WTC11 (cell line): ENCODE measurements at regions not wholly inside any gene's neighbourhood (a gene's known extent, or its start where the extent isn't known, plus 50 kb on each side); places are given as distances from the start of the nearest gene placed in this dataset.

Experiments used
- CREB1 ChIP-seq: sonication (generic); formaldehyde crosslinking; IDR thresholded peaks from 2 replicates; pipeline ENCODE4 v1.8.0; 2023; ENCODE audit warnings: mild to moderate bottlenecking, missing genetic modification reagents
- ETV6 ChIP-seq: sonication (generic); formaldehyde crosslinking; IDR thresholded peaks from 2 replicates; pipeline ENCODE4 v1.8.1; 2022; ENCODE audit warnings: mild to moderate bottlenecking, missing genetic modification reagents
- FOXJ3 ChIP-seq: sonication (generic); formaldehyde crosslinking; IDR thresholded peaks from 2 replicates; pipeline ENCODE4 v1.9.0; 2021; ENCODE audit warnings: missing genetic modification reagents, mild to moderate bottlenecking, borderline replicate concordance
- GRHL2 ChIP-seq: fragments of 250-450 bp; sonication (Bioruptor Pico); IDR thresholded peaks from 2 replicates; pipeline ENCODE4 v1.8.0; 2022; ENCODE audit warnings: mild to moderate bottlenecking, moderate library complexity; ENCODE audit not compliant: insufficient replicate concordance, severe bottlenecking
- ZNF263 ChIP-seq: sonication (generic); formaldehyde crosslinking; IDR thresholded peaks from 2 replicates; pipeline ENCODE4 v1.8.1; 2022; ENCODE audit warnings: low read depth, mild to moderate bottlenecking, moderate library complexity, missing genetic modification reagents
- ZNF423 ChIP-seq: fragments of 250-450 bp; sonication (Bioruptor Pico); IDR thresholded peaks from 2 replicates; pipeline ENCODE4 v2.1.2; 2022; ENCODE audit warnings: mild to moderate bottlenecking, moderate library complexity
- TF ChIP-seq, protein P1 (sequence below): fragments of 200-600 bp; IDR thresholded peaks from 2 replicates; pipeline ENCODE4 v1.8.0; 2022; ENCODE audit warnings: antibody characterized with exemption
- TF ChIP-seq, protein P2 (sequence below): sonication (generic); formaldehyde crosslinking; IDR thresholded peaks from 2 replicates; pipeline ENCODE4 v1.8.1; 2022; ENCODE audit warnings: low read depth, missing genetic modification reagents, borderline replicate concordance
- TF ChIP-seq, protein P3 (sequence below): sonication (generic); formaldehyde crosslinking; IDR thresholded peaks from 2 replicates; pipeline ENCODE4 v1.8.1; 2022; ENCODE audit warnings: low read depth, mild to moderate bottlenecking, moderate library complexity, missing genetic modification reagents, borderline replicate concordance

- TF ChIP-seq, protein P1, sequence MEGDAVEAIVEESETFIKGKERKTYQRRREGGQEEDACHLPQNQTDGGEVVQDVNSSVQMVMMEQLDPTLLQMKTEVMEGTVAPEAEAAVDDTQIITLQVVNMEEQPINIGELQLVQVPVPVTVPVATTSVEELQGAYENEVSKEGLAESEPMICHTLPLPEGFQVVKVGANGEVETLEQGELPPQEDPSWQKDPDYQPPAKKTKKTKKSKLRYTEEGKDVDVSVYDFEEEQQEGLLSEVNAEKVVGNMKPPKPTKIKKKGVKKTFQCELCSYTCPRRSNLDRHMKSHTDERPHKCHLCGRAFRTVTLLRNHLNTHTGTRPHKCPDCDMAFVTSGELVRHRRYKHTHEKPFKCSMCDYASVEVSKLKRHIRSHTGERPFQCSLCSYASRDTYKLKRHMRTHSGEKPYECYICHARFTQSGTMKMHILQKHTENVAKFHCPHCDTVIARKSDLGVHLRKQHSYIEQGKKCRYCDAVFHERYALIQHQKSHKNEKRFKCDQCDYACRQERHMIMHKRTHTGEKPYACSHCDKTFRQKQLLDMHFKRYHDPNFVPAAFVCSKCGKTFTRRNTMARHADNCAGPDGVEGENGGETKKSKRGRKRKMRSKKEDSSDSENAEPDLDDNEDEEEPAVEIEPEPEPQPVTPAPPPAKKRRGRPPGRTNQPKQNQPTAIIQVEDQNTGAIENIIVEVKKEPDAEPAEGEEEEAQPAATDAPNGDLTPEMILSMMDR = no peak
- TF ChIP-seq ZNF263 (CRISPR knock-in tag) (no peak), ETV6 (CRISPR knock-in tag) (no peak), ZNF423 (CRISPR knock-in tag) (no peak), FOXJ3 (CRISPR knock-in tag) (no peak), CREB1 (CRISPR knock-in tag) (no peak), GRHL2 (CRISPR knock-in tag) (no peak)
- TF ChIP-seq, protein P2, sequence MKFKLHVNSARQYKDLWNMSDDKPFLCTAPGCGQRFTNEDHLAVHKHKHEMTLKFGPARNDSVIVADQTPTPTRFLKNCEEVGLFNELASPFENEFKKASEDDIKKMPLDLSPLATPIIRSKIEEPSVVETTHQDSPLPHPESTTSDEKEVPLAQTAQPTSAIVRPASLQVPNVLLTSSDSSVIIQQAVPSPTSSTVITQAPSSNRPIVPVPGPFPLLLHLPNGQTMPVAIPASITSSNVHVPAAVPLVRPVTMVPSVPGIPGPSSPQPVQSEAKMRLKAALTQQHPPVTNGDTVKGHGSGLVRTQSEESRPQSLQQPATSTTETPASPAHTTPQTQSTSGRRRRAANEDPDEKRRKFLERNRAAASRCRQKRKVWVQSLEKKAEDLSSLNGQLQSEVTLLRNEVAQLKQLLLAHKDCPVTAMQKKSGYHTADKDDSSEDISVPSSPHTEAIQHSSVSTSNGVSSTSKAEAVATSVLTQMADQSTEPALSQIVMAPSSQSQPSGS (CRISPR knock-in tag) = no peak
- TF ChIP-seq, protein P3, sequence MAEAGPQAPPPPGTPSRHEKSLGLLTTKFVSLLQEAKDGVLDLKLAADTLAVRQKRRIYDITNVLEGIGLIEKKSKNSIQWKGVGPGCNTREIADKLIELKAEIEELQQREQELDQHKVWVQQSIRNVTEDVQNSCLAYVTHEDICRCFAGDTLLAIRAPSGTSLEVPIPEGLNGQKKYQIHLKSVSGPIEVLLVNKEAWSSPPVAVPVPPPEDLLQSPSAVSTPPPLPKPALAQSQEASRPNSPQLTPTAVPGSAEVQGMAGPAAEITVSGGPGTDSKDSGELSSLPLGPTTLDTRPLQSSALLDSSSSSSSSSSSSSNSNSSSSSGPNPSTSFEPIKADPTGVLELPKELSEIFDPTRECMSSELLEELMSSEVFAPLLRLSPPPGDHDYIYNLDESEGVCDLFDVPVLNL (CRISPR knock-in tag) = no peak
Measured at GRCh38 chr20:60066438-60066823, 108.2 kb downstream of the CDH26 start.
